ENCODE measurements at regions not wholly inside any gene's neighbourhood (a gene's known extent, or its start where the extent isn't known, plus 50 kb on each side); places are given as distances from the start of the nearest gene placed in this dataset.
"Not testable (repeated sequence)": the region's sequence is repeated elsewhere in the genome, so short reads cannot be mapped to it uniquely, and the experiment has no call there.

DNA sequence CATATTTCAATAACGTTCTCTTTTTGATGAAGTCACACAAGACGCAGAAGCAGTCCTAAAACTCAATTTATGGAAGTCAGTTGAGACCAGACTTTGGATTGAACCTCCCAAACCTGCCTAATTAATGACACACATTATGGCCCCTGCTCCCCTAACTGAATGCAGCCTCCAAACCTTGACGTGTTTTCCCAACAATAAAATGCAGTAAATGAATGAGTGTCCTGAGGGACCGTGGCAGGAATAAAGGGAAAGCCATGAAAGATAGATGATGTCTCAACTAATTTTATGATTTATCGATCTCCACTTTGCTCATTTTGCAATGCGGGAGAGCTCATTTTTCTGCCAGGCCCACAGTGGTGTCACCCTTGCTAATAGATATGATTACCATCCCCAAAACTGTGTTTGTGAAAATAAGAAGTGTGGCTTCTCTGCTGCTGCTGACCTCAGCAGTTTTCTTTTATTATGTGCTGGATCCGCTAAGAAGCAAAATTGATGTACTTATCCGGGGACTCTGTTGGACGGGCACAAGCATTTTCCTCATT lies 189.9 kb downstream of the NPIPA8 start:
- not testable (repeated sequence) for H3K27me3 ChIP-seq (ENCODE audit: insufficient read depth, low read length); H3K4me3 ChIP-seq (ENCODE audit: low read length); H3K27ac ChIP-seq (ENCODE audit: low read depth, low read length); H3K9me3 ChIP-seq (ENCODE audit: insufficient read depth, low read depth, low read length); H3K4me1 ChIP-seq (ENCODE audit: insufficient read depth, low read length); H3K36me3 ChIP-seq (ENCODE audit: insufficient read depth, low read length); H3K9ac ChIP-seq (ENCODE audit: low read depth, low read length)
- no CpG with 5 or more reads among the region's 9 CpGs for WGBS

DNA sequence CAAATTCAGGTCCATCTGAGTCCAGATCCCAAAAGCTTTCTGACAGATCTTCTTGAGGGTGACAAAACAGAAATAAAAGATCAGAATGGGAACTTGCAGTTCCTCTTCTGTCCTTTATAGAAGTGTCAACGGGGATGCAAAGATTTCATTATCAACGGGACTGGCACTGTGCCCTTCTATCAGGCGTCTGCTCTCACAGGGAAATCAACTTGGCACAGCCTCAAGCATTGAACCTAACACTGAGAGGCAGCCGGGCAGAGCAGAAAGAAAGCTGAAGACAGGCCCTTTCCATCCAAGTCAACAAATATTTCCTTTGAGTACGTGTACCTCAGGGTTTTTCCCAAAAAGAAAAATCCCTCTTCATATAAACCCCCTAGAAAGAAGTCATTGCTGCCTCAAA lies 194.5 kb downstream of the NPIPA8 start:
- H3K27me3 ChIP-seq (ENCODE audit: insufficient read depth, low read length); H3K27ac ChIP-seq (ENCODE audit: low read depth, low read length); H3K4me1 ChIP-seq (ENCODE audit: insufficient read depth, low read length); H3K4me3 ChIP-seq (ENCODE audit: low read length); H3K9ac ChIP-seq (ENCODE audit: low read depth, low read length); H3K36me3 ChIP-seq (ENCODE audit: insufficient read depth, low read length); H3K9me3 ChIP-seq (ENCODE audit: insufficient read depth, low read depth, low read length): not testable (repeated sequence)
- whole genome bisulfite sequencing: no CpG with 5 or more reads among the region's 5 CpGs

DNA sequence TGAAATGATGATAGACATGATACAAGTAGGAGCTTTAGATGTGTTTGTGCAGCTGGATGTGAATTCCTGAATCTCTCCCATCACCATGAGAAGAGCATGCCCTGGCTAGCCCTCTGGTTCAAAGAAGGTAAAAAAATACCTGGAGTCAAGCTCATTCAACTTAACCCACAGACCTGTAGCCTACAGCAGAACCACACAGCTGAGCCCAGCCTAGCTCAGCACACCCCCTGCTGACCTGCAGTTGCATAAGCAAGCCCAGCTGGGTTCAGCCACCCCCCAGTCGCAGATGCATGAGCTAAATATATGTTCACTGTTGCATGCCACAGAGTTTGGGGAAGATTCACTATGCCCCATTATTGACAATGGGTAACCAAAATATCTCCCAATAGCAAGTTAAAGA lies 200.2 kb downstream of the NPIPA8 start:
- H3K27ac ChIP-seq (ENCODE audit: low read depth, low read length); H3K4me1 ChIP-seq (ENCODE audit: insufficient read depth, low read length); H3K36me3 ChIP-seq (ENCODE audit: insufficient read depth, low read length); H3K9me3 ChIP-seq (ENCODE audit: insufficient read depth, low read depth, low read length); H3K4me3 ChIP-seq (ENCODE audit: low read length); H3K9ac ChIP-seq (ENCODE audit: low read depth, low read length); H3K27me3 ChIP-seq (ENCODE audit: insufficient read depth, low read length): not testable (repeated sequence)
- WGBS: no CpG with 5 or more reads among the region's 1 CpG

DNA sequence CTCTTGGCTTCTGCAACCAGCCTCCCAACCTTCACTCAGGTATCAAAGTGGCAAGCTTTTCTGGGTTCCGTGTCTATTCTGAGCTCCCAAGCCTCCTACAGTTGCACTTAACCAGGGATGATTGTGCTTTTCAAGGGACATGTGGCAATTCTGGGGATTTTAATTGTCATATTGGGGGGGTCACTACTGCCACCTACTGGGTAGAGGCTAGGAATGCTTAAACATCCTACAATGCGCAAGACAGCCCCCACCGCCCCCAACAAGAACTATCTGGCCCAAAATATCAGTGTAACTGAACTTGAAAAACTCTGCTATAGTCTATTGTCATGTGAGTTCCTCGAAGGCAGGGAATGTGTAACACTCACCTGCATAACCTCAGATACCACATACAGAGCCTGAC lies 201.5 kb downstream of the NPIPA8 start:
- not testable (repeated sequence) for H3K4me1 ChIP-seq (ENCODE audit: insufficient read depth, low read length); H3K4me3 ChIP-seq (ENCODE audit: low read length); H3K9ac ChIP-seq (ENCODE audit: low read depth, low read length); H3K27ac ChIP-seq (ENCODE audit: low read depth, low read length); H3K9me3 ChIP-seq (ENCODE audit: insufficient read depth, low read depth, low read length); H3K36me3 ChIP-seq (ENCODE audit: insufficient read depth, low read length); H3K27me3 ChIP-seq (ENCODE audit: insufficient read depth, low read length)
- WGBS: no CpG with 5 or more reads among the region's 4 CpGs

DNA sequence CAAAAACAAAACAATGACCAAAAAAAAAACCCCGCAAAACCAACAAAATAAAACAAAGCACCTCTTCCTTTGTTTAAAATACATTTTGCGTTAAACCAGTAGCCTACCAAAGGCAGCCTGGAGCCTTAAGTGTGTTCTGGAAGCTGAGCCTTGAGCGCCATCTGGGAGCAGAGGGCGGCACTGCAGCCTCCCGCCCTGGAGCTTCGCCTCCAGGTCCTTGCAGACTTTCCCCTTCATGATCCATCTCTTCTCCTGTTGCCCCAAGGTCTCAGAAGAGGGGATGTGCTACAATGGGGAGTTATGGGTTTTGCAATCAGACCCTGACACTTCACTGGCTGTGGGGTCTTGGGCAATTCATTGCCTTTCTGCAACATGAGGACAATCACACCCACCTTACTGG lies 204.9 kb downstream of the NPIPA8 start:
- WGBS: 17% methylated on average over 1 of the region's 6 CpGs
- H3K27me3 ChIP-seq (ENCODE audit: insufficient read depth, low read length); H3K4me1 ChIP-seq (ENCODE audit: insufficient read depth, low read length); H3K9me3 ChIP-seq (ENCODE audit: insufficient read depth, low read depth, low read length); H3K4me3 ChIP-seq (ENCODE audit: low read length); H3K9ac ChIP-seq (ENCODE audit: low read depth, low read length); H3K27ac ChIP-seq (ENCODE audit: low read depth, low read length); H3K36me3 ChIP-seq (ENCODE audit: insufficient read depth, low read length): not testable (repeated sequence)

DNA sequence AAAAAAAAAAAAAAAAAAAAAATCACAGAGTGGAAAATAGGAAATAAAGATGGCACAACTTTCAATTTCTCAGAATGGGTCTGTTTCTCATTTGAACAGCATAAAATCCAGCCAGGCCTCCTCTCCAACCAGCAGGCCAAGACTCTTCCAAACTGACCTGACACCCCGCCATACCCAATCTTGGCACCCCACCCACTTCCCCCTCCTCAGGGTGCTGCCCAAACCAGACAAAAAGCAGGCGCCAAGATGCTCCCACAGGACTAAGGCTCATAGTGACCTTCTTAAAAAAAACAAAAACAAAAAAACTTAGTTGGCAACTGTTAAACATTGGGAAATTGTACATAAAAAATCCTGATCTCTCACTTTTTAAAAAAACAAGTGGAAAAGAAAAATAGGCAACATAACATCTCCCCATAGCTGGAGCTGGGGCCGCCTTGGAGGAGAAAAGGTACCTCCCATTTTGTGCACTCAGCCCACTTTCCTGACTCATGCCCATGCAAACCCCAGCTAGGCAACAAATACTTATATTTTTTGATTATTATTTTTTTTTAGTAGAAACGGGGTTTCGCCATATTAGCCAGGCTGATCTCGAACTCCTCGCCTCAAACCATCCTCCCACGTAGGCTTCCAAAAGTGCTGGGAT lies 205.9 kb downstream of the NPIPA8 start:
- not testable (repeated sequence) for H3K36me3 ChIP-seq (ENCODE audit: insufficient read depth, low read length); H3K9ac ChIP-seq (ENCODE audit: low read depth, low read length); H3K27ac ChIP-seq (ENCODE audit: low read depth, low read length); H3K4me1 ChIP-seq (ENCODE audit: insufficient read depth, low read length); H3K9me3 ChIP-seq (ENCODE audit: insufficient read depth, low read depth, low read length); H3K27me3 ChIP-seq (ENCODE audit: insufficient read depth, low read length); H3K4me3 ChIP-seq (ENCODE audit: low read length)
- 100% methylated on average over 1 of the region's 8 CpGs for WGBS

DNA sequence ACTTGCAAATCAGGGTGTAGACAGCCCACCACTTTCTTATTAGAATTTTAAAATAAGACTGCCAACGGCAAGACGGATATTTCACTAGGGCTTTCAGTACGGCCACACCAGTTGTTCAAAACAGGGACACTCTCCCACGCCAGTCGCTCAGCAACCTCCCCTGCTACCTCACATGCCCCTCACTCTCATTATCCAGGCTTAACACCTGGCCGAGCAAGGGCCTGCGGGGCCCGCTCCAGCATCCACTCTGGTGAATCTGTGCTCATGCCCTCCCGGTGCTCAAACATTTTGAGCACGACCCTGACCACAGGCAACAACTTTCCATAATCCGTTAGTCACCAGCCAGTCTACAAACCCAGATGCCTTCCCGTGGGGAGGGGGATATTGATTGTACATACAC lies 209.5 kb downstream of the NPIPA8 start:
- not testable (repeated sequence) for H3K36me3 ChIP-seq (ENCODE audit: insufficient read depth, low read length); H3K4me1 ChIP-seq (ENCODE audit: insufficient read depth, low read length)
- no CpG with 5 or more reads among the region's 12 CpGs for WGBS

DNA sequence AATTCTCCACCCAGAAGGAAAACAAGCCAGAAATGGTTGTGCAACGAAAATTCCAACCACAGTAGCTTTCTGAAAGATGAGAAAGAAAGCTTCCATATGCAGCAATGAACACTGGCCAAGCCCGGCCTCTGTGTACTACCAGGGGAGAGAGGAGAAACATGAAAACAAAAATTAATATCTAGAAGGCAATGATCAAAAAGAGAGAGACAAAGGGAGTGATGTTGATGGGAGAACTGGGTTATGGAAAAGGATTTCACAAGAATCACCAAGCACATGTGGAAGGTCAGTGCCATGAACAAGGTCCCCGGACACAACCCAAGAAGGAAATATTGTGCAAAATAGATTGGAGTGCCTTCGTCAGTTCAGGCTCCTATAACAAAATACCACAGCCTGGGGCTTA lies 217.4 kb downstream of the NPIPA8 start:
- H3K4me1 ChIP-seq (ENCODE audit: insufficient read depth, low read length); H3K27ac ChIP-seq (ENCODE audit: low read depth, low read length); H3K27me3 ChIP-seq (ENCODE audit: insufficient read depth, low read length); H3K4me3 ChIP-seq (ENCODE audit: low read length); H3K9ac ChIP-seq (ENCODE audit: low read depth, low read length); H3K36me3 ChIP-seq (ENCODE audit: insufficient read depth, low read length); H3K9me3 ChIP-seq (ENCODE audit: insufficient read depth, low read depth, low read length): not testable (repeated sequence)
- 94% methylated on average over 1 of the region's 4 CpGs for WGBS

More for the DNA sequence above, 209.5 kb downstream of the NPIPA8 start:
- not testable (repeated sequence) for H3K9ac ChIP-seq (ENCODE audit: low read depth, low read length); H3K9me3 ChIP-seq (ENCODE audit: insufficient read depth, low read depth, low read length); H3K4me3 ChIP-seq (ENCODE audit: low read length); H3K27me3 ChIP-seq (ENCODE audit: insufficient read depth, low read length); H3K27ac ChIP-seq (ENCODE audit: low read depth, low read length)

DNA sequence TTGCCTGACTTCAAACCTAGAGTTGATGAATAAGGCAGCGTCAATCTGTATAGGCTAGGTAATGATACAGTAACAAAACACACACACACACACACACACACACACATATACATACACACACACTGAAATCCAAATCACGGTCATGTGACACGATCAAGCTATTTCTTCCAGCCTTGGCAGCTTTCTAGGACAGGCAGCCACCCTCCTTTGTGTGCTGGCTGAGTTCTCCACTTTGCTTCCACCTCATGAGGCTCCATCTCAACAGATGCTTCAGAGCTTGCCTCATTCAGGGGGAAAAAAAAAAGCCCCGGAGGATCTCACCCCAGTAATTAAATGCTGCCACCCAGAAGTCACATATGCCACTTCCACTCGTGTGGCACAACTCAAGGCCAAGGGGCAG lies 217.9 kb downstream of the NPIPA8 start:
- not testable (repeated sequence) for H3K27me3 ChIP-seq (ENCODE audit: insufficient read depth, low read length); H3K9ac ChIP-seq (ENCODE audit: low read depth, low read length); H3K4me1 ChIP-seq (ENCODE audit: insufficient read depth, low read length); H3K27ac ChIP-seq (ENCODE audit: low read depth, low read length); H3K9me3 ChIP-seq (ENCODE audit: insufficient read depth, low read depth, low read length); H3K36me3 ChIP-seq (ENCODE audit: insufficient read depth, low read length); H3K4me3 ChIP-seq (ENCODE audit: low read length)
- 100% methylated on average over 2 of the region's 5 CpGs for WGBS

DNA sequence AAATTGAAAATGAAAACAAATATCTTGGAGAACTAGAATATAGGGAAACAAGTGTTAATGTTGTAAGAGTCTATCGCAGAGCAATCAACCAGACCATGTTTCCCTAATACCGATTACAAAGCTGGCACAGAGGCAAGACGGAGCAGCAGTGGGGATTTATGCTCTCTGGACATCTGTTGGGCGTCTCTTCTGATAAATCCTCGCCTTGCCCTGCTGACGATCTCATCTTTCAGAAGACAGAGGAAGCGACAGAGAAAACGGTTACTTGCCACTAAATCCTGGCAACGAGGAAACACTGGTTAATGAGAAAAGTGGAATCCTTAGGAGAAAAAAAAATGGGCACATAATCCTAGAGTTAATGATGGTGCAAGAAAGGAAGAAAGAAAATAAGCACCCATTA lies 218.5 kb downstream of the NPIPA8 start:
- H3K4me1 ChIP-seq (ENCODE audit: insufficient read depth, low read length); H3K27me3 ChIP-seq (ENCODE audit: insufficient read depth, low read length); H3K9ac ChIP-seq (ENCODE audit: low read depth, low read length); H3K9me3 ChIP-seq (ENCODE audit: insufficient read depth, low read depth, low read length); H3K36me3 ChIP-seq (ENCODE audit: insufficient read depth, low read length); H3K27ac ChIP-seq (ENCODE audit: low read depth, low read length); H3K4me3 ChIP-seq (ENCODE audit: low read length): not testable (repeated sequence)
- whole genome bisulfite sequencing: 95% methylated on average over 9 of the region's 9 CpGs

DNA sequence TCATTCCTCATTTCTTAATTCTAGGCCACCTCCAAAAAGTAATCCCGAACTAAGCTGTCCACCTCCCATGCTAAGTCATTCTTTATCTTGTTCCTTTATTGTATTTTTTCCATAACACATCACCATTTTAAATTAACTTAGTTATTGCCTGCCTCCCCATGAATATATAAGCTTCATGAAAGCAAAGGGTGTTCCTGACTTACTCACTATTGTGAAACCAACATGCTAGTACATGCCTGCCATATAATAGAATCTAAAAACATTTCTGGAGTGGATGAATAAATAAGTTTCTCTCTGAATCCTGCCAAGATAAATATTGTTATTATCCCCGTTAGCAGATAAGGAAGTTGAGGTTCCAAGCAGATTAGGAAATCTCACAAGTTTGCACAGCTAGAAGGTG lies 232.1 kb downstream of the NPIPA8 start:
- H3K4me3 ChIP-seq (ENCODE audit: low read length): not testable (repeated sequence)

DNA sequence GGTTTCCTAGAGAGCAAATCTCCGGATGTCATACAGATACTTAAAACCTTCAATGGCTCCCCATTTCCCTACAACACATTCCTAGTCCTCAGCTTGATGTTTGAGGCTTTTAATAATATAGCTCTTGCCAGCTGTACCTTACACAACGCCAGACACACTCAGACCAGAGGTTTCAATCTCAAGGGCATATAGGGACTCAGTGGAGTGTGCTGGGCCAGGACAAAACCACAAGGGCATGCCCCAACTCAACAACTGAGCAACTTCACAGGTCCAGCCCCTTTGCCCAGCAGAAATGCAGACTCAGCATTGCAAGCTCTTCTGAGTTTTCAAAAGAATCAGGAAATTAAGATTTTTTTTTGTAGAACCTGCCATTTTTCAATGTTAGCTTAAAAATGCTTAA lies 235.5 kb downstream of the NPIPA8 start:
- not testable (repeated sequence) for H3K36me3 ChIP-seq (ENCODE audit: insufficient read depth, low read length); H3K9ac ChIP-seq (ENCODE audit: low read depth, low read length); H3K27me3 ChIP-seq (ENCODE audit: insufficient read depth, low read length); H3K4me3 ChIP-seq (ENCODE audit: low read length); H3K27ac ChIP-seq (ENCODE audit: low read depth, low read length); H3K4me1 ChIP-seq (ENCODE audit: insufficient read depth, low read length); H3K9me3 ChIP-seq (ENCODE audit: insufficient read depth, low read depth, low read length)
- no CpG with 5 or more reads among the region's 2 CpGs for WGBS

More for the DNA sequence above, 232.1 kb downstream of the NPIPA8 start:
- H3K9ac ChIP-seq (ENCODE audit: low read depth, low read length); H3K9me3 ChIP-seq (ENCODE audit: insufficient read depth, low read depth, low read length); H3K36me3 ChIP-seq (ENCODE audit: insufficient read depth, low read length); H3K4me1 ChIP-seq (ENCODE audit: insufficient read depth, low read length); H3K27me3 ChIP-seq (ENCODE audit: insufficient read depth, low read length); H3K27ac ChIP-seq (ENCODE audit: low read depth, low read length): not testable (repeated sequence)
- no CpG with 5 or more reads among the region's 2 CpGs for WGBS
